Activated CD4-positive, alpha-beta T cell treated with anti-CD3 and anti-CD28 coated beads, Interleukin-2, Interleukin-6, amounts not matched to agents 100 ng/mL and 50 ng/mL, durations not matched to agents 16 hours and 8 hours (primary cell): ENCODE measurements at regions not wholly inside any gene's neighbourhood (a gene's known extent, or its start where the extent isn't known, plus 50 kb on each side); places are given as distances from the start of the nearest gene placed in this dataset.
A peak's percentile ranks its signal among the peaks of the same experiment; 100 is the strongest.
"Not testable (repeated sequence)": the region's sequence is repeated elsewhere in the genome, so short reads cannot be mapped to it uniquely, and the experiment has no call there.

ENCODE experiments used
- DNase-seq: peaks from one replicate; pipeline ENCODE4 v3.0.0-alpha.2; 2020

GRCh38 chr9:95391271-95391670 is 73.8 kb upstream of the FANCC start:
- DNase-seq = not testable (repeated sequence)

GRCh38 chr9:95389373-95389772 is 71.9 kb upstream of the FANCC start:
- DNase-seq = no peak

DNA sequence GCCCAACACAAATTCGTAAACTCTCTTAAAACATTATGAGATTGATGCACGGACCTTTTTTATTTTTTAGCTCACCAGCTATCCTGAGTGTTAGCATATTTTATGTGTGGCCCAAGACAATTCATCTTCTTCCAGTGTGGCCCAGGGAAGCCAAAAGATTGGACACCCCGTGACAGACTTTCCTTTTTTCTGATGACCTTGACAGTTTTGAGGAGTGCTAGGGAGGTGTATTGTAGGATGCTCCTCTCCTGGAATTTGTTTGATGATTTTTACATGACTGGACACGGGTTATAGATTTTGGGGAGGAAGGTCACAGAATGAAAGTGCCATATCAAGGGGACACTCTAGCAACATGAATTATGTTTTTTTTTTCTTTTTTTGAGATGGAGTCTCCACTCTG is 69.3 kb upstream of the FANCC start:
- no peak for DNase-seq

DNA sequence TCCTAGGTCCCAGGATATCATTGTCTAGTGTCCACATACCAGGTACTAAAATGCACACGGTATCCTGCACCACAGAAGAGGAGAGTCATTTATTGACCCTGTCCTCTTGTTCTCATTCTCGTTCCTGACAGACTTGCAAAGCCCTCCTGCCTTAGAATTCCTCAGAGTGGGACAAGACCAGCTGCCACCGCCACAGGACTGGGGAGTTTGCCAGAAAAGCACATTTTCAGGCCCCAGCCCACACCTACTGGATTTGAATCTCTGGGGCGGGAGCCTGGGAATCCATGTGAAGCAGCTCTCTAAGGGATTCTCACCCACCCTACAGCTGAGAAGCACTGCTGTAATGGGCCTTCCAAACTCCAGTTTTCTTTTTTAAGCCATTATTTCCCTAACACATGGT is 68.0 kb upstream of the FANCC start:
- DNase-seq = no peak

GRCh38 chr9:95383845-95384244 is 66.3 kb upstream of the FANCC start:
- DNase-seq = no peak

- no peak for DNase-seq
Measured at GRCh38 chr9:95383185-95383676, 65.7 kb upstream of the FANCC start.

GRCh38 chr9:95382433-95382832 is 64.9 kb upstream of the FANCC start:
- DNase-seq = no peak

DNA sequence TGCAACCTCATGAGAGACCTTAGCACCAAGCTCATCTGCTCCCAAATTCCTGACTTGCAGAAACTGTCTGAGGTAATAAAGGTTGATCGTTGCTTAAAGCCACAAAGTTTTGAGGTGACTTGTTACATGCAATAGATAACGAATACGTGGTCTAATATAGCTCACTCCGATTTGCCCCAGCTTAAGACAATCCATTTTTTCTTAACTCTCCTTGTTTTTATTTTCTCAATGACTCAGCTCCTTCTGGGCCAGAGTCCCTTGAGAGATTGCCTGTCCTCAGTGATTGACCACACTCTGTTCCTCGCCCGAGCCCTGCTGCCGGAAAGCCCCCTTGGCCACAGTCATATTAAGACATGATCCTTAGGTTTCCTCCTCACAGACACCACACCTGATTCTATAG is 63.7 kb upstream of the FANCC start:
- DNase-seq = no peak

- peak; percentile 4 for DNase-seq
Measured at GRCh38 chr9:95379630-95380029, 62.1 kb upstream of the FANCC start.

- DNase-seq = no peak
Measured at GRCh38 chr9:95373782-95374487, 56.4 kb upstream of the FANCC start.

GRCh38 chr9:95373069-95373681 is 55.7 kb upstream of the FANCC start:
- no peak for DNase-seq

DNA sequence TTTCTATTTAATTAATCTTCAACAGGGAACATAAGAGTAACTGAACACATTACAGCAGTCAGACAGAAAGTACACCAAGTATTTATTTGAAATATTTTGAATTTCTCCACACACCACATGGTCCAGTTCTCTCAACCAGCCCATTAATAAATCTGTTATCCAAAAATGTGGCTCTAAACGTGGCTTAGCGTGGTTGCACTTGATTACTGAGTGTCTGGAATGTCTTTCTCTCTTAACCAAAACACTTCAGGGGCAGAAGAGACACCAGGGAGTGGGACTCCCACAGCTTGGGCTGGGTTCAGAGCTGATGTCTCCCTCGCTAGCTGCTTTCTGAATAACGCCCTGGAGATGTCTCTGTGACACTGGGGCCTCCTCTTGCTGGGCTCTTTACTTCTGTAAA is 52.6 kb upstream of the FANCC start:
- no peak for DNase-seq

DNA sequence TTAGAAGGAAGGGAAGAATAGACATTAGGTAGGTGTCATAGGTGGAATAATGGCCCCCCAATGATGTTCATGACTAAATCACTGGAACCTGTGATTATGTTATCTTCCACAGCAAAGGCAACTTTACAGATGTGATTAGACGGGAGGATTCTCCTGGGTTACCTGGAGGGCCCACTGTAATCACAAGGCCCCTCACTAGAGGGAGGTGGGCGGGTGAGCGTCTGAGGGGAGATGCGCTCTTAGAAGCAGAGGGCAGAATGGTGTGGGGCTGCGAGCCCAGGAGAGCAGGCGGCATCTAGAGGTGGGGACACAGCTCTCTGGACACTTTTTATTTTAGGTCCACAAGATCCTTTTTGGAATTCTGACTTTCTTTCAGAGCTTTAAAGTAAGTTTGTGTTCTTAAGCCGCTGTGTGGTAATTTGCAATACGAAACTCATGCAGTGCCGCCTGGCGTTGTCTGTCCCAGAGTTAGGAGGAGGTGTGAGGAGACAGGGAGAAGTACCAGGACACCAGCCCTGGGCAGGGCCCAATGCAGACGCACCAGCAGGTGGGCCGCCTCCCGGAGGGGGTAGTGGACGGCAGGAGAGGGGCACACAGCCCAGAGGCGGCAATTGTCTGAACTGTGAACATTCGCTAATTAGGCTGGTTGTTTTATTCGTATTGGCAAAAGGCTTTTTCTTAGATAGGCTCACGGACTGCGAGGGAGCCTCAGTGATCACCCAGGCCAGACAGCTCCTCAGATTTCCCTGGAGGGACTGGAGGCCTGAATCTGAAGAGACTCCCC is 51.1 kb upstream of the FANCC start:
- no peak for DNase-seq
